Astrocyte (in vitro differentiated cells and primary cell): ENCODE measurements at regions not wholly inside any gene's neighbourhood (a gene's known extent, or its start where the extent isn't known, plus 50 kb on each side); places are given as distances from the start of the nearest gene placed in this dataset.

Experiments
- DNase-seq: peaks from one replicate; pipeline ENCODE4 v3.0.0-alpha.2; 2010; ENCODE audit warnings: low read depth
- FAIRE-seq: peaks from 2 replicates; lab custom pipeline; 2011; peaks lifted over from hg19 to GRCh38; lab: Jason Lieb, UNC
- H2AFZ ChIP-seq: 2 replicates; pipeline ENCODE4 v1.6.0; 2012; ENCODE audit warnings: low read depth, low read length, inconsistent platforms
- H3K27ac ChIP-seq: 2 replicates; pipeline ENCODE4 v1.5.1; 2011; ENCODE audit warnings: low read depth, low read length, inconsistent platforms
- H3K27me3 ChIP-seq: 2 replicates; pipeline ENCODE4 v1.6.0; 2011; ENCODE audit warnings: low read length, inconsistent platforms; ENCODE audit not compliant: insufficient read depth
- H3K36me3 ChIP-seq: 2 replicates; pipeline ENCODE4 v1.5.1; 2011; ENCODE audit warnings: low read length, inconsistent platforms; ENCODE audit not compliant: insufficient read depth
- H3K4me1 ChIP-seq: 2 replicates; pipeline ENCODE4 v1.5.1; 2011; ENCODE audit warnings: low read length, inconsistent platforms; ENCODE audit not compliant: insufficient read depth
- H3K4me2 ChIP-seq: 2 replicates; pipeline ENCODE4 v1.6.0; 2012; ENCODE audit warnings: low read length, inconsistent platforms
- H3K4me3 ChIP-seq: 2 replicates; pipeline ENCODE4 v1.5.1; 2011; ENCODE audit warnings: low read depth, mild to moderate bottlenecking, low read length, inconsistent platforms; ENCODE audit not compliant: insufficient read depth
- H3K79me2 ChIP-seq: 2 replicates; pipeline ENCODE4 v1.6.0; 2012; ENCODE audit warnings: mild to moderate bottlenecking, low read length, inconsistent platforms; ENCODE audit not compliant: insufficient read depth
- H3K9ac ChIP-seq: 2 replicates; pipeline ENCODE4 v1.6.0; 2012; ENCODE audit warnings: mild to moderate bottlenecking, low read length, inconsistent platforms
- H3K9me3 ChIP-seq: 2 replicates; pipeline ENCODE4 v1.5.1; 2012; ENCODE audit warnings: low read depth, mild to moderate bottlenecking, low read length, inconsistent platforms; ENCODE audit not compliant: insufficient read depth
- H4K20me1 ChIP-seq: 2 replicates; pipeline ENCODE4 v1.6.0; 2012; ENCODE audit warnings: low read length, inconsistent platforms; ENCODE audit not compliant: insufficient read depth
- H3K27ac Mint-ChIP-seq: one replicate; pipeline ENCODE4 v1.8.0; 2021; ENCODE audit warnings: mild to moderate bottlenecking, mixed read lengths; ENCODE audit not compliant: unreplicated experiment
- H3K27me3 Mint-ChIP-seq: one replicate; pipeline ENCODE4 v1.8.0; 2021; ENCODE audit warnings: low read depth, mixed read lengths; ENCODE audit not compliant: unreplicated experiment
- H3K36me3 Mint-ChIP-seq: one replicate; pipeline ENCODE4 v1.8.0; 2021; ENCODE audit warnings: low read depth, mixed read lengths; ENCODE audit not compliant: unreplicated experiment
- H3K4me1 Mint-ChIP-seq: one replicate; pipeline ENCODE4 v1.8.0; 2021; ENCODE audit warnings: low read depth, mixed read lengths; ENCODE audit not compliant: unreplicated experiment
- H3K4me3 Mint-ChIP-seq: one replicate; pipeline ENCODE4 v1.8.0; 2021; ENCODE audit warnings: mild to moderate bottlenecking, moderate library complexity, mixed read lengths; ENCODE audit not compliant: unreplicated experiment
- H3K9me3 Mint-ChIP-seq: one replicate; pipeline ENCODE4 v1.8.0; 2021; ENCODE audit warnings: mild to moderate bottlenecking, mixed read lengths; ENCODE audit not compliant: unreplicated experiment
- CTCF ChIP-seq: IDR thresholded peaks from 2 replicates; pipeline ENCODE4 v1.5.1; 2011; ENCODE audit warnings: low read depth, mild to moderate bottlenecking, inconsistent platforms, low read length, moderate library complexity; ENCODE audit not compliant: insufficient read depth
- EZH2 ChIP-seq: IDR thresholded peaks from 2 replicates; pipeline ENCODE4 v1.6.1; 2012; ENCODE audit warnings: mild to moderate bottlenecking, low read length, inconsistent platforms; ENCODE audit not compliant: insufficient read depth

- H3K4me1 Mint-ChIP-seq: peaks cover 34% of the 10 kb centered on the region
- Histone ChIP-seq H3K4me1 (peaks cover 21% of the 10 kb centered on the region), H3K27ac (no peak overlapping the region), H4K20me1 (no peaks in the 10 kb centered on the region), H3K4me2 (no peak overlapping the region), H3K36me3 (no peaks in the 10 kb centered on the region), H3K9ac (no peak overlapping the region), H3K79me2 (no peaks in the 10 kb centered on the region), H2AFZ (no peak overlapping the region), H3K9me3 (no peaks in the 10 kb centered on the region), H3K4me3 (no peak overlapping the region), H3K27me3 (no peaks in the 10 kb centered on the region)
- peaks cover 3% of the 10 kb centered on the region for H3K9me3 Mint-ChIP-seq
- FAIRE-seq: no peak
- no peak for DNase-seq
- no peak overlapping the region for H3K4me3 Mint-ChIP-seq
- H3K27me3 Mint-ChIP-seq: peaks cover 2% of the 10 kb centered on the region
- TF ChIP-seq EZH2: no peak
- no peak for TF ChIP-seq CTCF
- H3K36me3 Mint-ChIP-seq: no peaks in the 10 kb centered on the region
- H3K27ac Mint-ChIP-seq: no peak overlapping the region
These were observed 343.1 kb upstream of the NOCT start for GRCh38 chr4:138672393-138672976.

DNA sequence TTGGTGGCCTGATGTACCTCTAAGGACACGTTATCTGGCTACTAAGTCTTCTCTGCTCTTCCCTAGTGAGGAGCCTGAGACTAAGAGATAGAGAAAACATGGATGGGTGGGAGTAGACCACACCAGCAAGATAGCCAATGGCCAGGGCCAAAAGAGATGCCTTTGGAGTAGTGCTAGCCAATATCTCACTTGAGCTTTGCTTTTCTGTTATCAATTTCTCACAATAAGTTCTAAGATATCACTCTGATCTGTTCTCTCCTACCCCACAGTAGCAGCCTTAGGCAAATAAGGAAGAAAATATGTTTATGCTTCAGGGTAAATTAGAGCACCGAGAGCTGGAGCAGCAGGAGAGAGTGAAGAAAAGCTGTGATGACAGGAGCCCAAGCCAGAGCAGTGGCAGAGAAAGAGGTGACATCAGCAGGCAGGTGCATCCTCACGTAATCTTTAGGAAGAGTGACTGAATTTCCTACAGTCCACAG lies 343.9 kb upstream of the NOCT start:
- no peak for TF ChIP-seq CTCF
- TF ChIP-seq EZH2: no peak

DNA sequence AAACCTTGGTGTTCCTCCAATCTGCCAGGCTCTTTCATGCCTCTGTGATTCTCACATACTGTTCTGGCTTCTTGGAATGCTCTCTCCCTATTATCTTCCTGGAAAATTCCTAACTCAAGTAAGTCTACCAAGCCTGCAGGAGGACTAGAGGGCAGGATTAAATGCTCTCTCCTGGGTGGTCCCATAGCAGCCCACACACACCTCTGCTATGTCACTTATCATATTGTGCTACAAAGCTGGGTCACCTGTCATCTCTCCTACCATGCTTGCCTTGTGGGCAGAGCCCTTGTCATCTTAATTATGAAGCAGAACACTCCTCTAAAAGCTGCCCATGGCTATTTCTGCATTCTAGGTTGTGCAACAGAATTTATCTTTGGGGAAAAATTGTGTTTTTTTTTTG lies 344.5 kb upstream of the NOCT start:
- Mint-ChIP-seq H3K4me1 (peaks cover 41% of the 10 kb centered on the region), H3K4me3 (no peak overlapping the region), H3K36me3 (no peaks in the 10 kb centered on the region), H3K27me3 (peaks cover 2% of the 10 kb centered on the region), H3K9me3 (peaks cover 5% of the 10 kb centered on the region), H3K27ac (no peak overlapping the region)
- Histone ChIP-seq H3K4me3 (no peak overlapping the region), H3K79me2 (no peaks in the 10 kb centered on the region), H3K4me1 (peaks cover 21% of the 10 kb centered on the region), H3K27ac (no peak overlapping the region), H3K36me3 (no peaks in the 10 kb centered on the region), H3K27me3 (no peaks in the 10 kb centered on the region), H3K9me3 (no peaks in the 10 kb centered on the region), H3K9ac (no peak overlapping the region), H3K4me2 (no peak overlapping the region), H4K20me1 (no peaks in the 10 kb centered on the region), H2AFZ (no peak overlapping the region)
- FAIRE-seq (no peak), DNase-seq (no peak)
- TF ChIP-seq CTCF (no peak), EZH2 (no peak)

More for the DNA sequence above, 343.9 kb upstream of the NOCT start:
- H3K4me3 ChIP-seq: no peak overlapping the region
- H3K36me3 ChIP-seq: no peaks in the 10 kb centered on the region
- H3K9me3 ChIP-seq: no peaks in the 10 kb centered on the region
- H3K4me1 ChIP-seq: peaks cover 21% of the 10 kb centered on the region
- H3K79me2 ChIP-seq: no peaks in the 10 kb centered on the region
- no peak overlapping the region for H3K4me2 ChIP-seq
- DNase-seq (no peak), FAIRE-seq (no peak)
- no peaks in the 10 kb centered on the region for H3K27me3 ChIP-seq
- H3K27me3 Mint-ChIP-seq: peaks cover 2% of the 10 kb centered on the region
- H3K9ac ChIP-seq: no peak overlapping the region
- peaks cover 3% of the 10 kb centered on the region for H3K9me3 Mint-ChIP-seq
- no peak overlapping the region for H3K27ac Mint-ChIP-seq
- H4K20me1 ChIP-seq: no peaks in the 10 kb centered on the region
- no peaks in the 10 kb centered on the region for H3K36me3 Mint-ChIP-seq
- peaks cover 35% of the 10 kb centered on the region for H3K4me1 Mint-ChIP-seq
- no peak overlapping the region for H3K4me3 Mint-ChIP-seq
- no peak overlapping the region for H3K27ac ChIP-seq
- no peak overlapping the region for H2AFZ ChIP-seq
